PC-3 (cell line): ENCODE measurements at regions not wholly inside any gene's neighbourhood (a gene's known extent, or its start where the extent isn't known, plus 50 kb on each side); places are given as distances from the start of the nearest gene placed in this dataset.

Source experiments
- ATAC-seq: fragments of 200-7000 bp; cut with Tn5 transposase; 2 replicates; pipeline ENCODE4 v1.9.1; 2020; ENCODE audit warnings: mild to moderate bottlenecking, moderate library complexity
- BruUV-seq: library from RNA; stranded (reverse); fragments of 400-500 nt; replicated peaks from 2 replicates; lab custom pipeline; 2021; lab: Mats Ljungman, UMichigan
- CTCF ChIA-PET: fragments of 300-600 bp; sonication (Branson Sonifier 250); formaldehyde crosslinking; loops from one replicate; lab custom pipeline; 2022; ENCODE audit warnings: antibody characterized with exemption; lab: Charles Lee
- POLR2A ChIA-PET: fragments of 300-600 bp; sonication (Branson Sonifier 250); formaldehyde crosslinking; loops from one replicate; lab custom pipeline; 2022; ENCODE audit warnings: antibody characterized with exemption; ENCODE audit not compliant: unreplicated experiment; lab: Charles Lee
- DNase-seq: peaks from one replicate; pipeline ENCODE4 v3.0.0-alpha.2; 2015
- H2AFZ ChIP-seq: fragments of 300-600 bp; sonication (generic); 2 replicates; pipeline ENCODE4 v1.6.0; 2016; ENCODE audit warnings: antibody characterized with exemption, low read length
- H3F3A ChIP-seq: fragments of 300-600 bp; sonication (generic); one replicate; pipeline ENCODE4 v1.6.0; 2017; ENCODE audit warnings: antibody characterized with exemption, low read length, control low read depth, mild to moderate bottlenecking; ENCODE audit not compliant: unreplicated experiment
- H3K27ac ChIP-seq: fragments of 300-600 bp; sonication (generic); 2 replicates; pipeline ENCODE4 v1.5.1; 2016; ENCODE audit warnings: mild to moderate bottlenecking, low read length
- H3K27me3 ChIP-seq: fragments of 300-600 bp; sonication (generic); 2 replicates; pipeline ENCODE4 v1.6.1; 2016; ENCODE audit warnings: low read length, mixed read lengths
- H3K36me3 ChIP-seq: fragments of 300-600 bp; sonication (generic); 2 replicates; pipeline ENCODE4 v1.6.1; 2016; ENCODE audit warnings: low read depth, mixed run types, low read length, mixed read lengths
- H3K4me1 ChIP-seq: fragments of 300-600 bp; sonication (generic); 2 replicates; pipeline ENCODE4 v1.5.1; 2016; ENCODE audit warnings: low read length; ENCODE audit not compliant: insufficient read depth
- H3K4me2 ChIP-seq: fragments of 300-600 bp; sonication (generic); 2 replicates; pipeline ENCODE4 v1.6.0; 2016; ENCODE audit warnings: low read length
- H3K4me3 ChIP-seq: fragments of 300-600 bp; sonication (generic); 2 replicates; pipeline ENCODE4 v1.5.1; 2016; ENCODE audit warnings: mild to moderate bottlenecking, low read length, mixed read lengths
- H3K79me2 ChIP-seq: fragments of 300-600 bp; sonication (generic); 2 replicates; pipeline ENCODE4 v1.6.1; 2017; ENCODE audit warnings: low read length, mixed read lengths
- H3K9ac ChIP-seq: fragments of 300-600 bp; sonication (generic); 2 replicates; pipeline ENCODE4 v1.6.0; 2016; ENCODE audit warnings: mild to moderate bottlenecking, low read length
- H3K9me2 ChIP-seq: fragments of 300-600 bp; sonication (generic); replicated peaks from 2 replicates; pipeline ENCODE4 v1.6.1; 2016; ENCODE audit warnings: mixed run types, low read length, mixed read lengths
- H3K9me3 ChIP-seq: fragments of 300-600 bp; sonication (generic); 2 replicates; pipeline ENCODE4 v1.6.1; 2016; ENCODE audit warnings: low read length, mixed read lengths
- H4K20me1 ChIP-seq: fragments of 300-600 bp; sonication (generic); 2 replicates; pipeline ENCODE4 v1.6.1; 2016; ENCODE audit warnings: low read length, mixed read lengths
- EZH2 ChIP-seq: fragments of 300-600 bp; sonication (generic); IDR thresholded peaks from one replicate; pipeline ENCODE4 v1.6.1; 2017; ENCODE audit warnings: antibody characterized with exemption, mild to moderate bottlenecking, low read length; ENCODE audit not compliant: unreplicated experiment
- EZH2phosphoT487 ChIP-seq: fragments of 300-600 bp; sonication (generic); IDR thresholded peaks from 2 replicates; pipeline ENCODE4 v1.6.1; 2018; ENCODE audit warnings: mild to moderate bottlenecking, antibody characterized with exemption, low read length, borderline replicate concordance
- intact Hi-C: fragments of 100-400 bp; cut with micrococcal nuclease; formaldehyde crosslinking; loops from 2 replicates; pipeline ENCODE4 v1.9.0; 2023
- TF ChIP-seq, protein P1 (sequence below): fragments of 300-600 bp; sonication (generic); conservative IDR thresholded peaks from 2 replicates; pipeline ENCODE4 v1.5.1; 2017; ENCODE audit warnings: antibody characterized with exemption, low read depth, mild to moderate bottlenecking, low read length

DNA sequence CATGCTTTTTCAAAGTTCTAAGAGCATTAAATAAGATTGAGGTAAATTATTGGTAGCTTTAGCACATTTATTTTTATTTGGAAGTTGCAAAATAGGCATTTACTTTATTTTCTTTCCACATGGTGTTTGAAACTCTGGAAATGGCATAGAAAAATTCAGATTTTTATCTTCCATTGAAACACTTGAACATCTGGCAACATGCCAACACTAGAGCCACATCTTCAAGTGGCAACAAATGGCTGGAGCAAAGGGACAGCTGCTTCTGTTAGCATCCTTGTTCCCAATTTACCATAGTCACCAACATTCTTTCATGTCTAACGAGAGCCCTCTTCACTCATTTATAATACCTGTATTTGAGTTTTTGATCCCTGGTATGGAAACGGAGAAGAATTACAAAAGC lies 539.9 kb downstream of the ZNF608 start:
- Histone ChIP-seq H3K79me2 (no peaks in the 10 kb centered on the region), H3F3A (no peaks in the 10 kb centered on the region), H3K9me3 (no peaks in the 10 kb centered on the region), H2AFZ (no peak overlapping the region), H3K27ac (no peak overlapping the region), H3K9ac (no peak overlapping the region), H3K36me3 (no peaks in the 10 kb centered on the region), H3K9me2 (no peaks in the 10 kb centered on the region), H3K4me2 (no peak overlapping the region), H4K20me1 (no peaks in the 10 kb centered on the region), H3K4me3 (no peak overlapping the region), H3K4me1 (no peaks in the 10 kb centered on the region), H3K27me3 (no peaks in the 10 kb centered on the region)
- ATAC-seq, result no peak
- POLR2A ChIA-PET, result no interaction called here
- intact Hi-C loops, result no loop called here
- BruUV-seq, result no TSS peak
- TF ChIP-seq EZH2 (no peak), EZH2phosphoT487 (no peak)
- TF ChIP-seq, protein P1, sequence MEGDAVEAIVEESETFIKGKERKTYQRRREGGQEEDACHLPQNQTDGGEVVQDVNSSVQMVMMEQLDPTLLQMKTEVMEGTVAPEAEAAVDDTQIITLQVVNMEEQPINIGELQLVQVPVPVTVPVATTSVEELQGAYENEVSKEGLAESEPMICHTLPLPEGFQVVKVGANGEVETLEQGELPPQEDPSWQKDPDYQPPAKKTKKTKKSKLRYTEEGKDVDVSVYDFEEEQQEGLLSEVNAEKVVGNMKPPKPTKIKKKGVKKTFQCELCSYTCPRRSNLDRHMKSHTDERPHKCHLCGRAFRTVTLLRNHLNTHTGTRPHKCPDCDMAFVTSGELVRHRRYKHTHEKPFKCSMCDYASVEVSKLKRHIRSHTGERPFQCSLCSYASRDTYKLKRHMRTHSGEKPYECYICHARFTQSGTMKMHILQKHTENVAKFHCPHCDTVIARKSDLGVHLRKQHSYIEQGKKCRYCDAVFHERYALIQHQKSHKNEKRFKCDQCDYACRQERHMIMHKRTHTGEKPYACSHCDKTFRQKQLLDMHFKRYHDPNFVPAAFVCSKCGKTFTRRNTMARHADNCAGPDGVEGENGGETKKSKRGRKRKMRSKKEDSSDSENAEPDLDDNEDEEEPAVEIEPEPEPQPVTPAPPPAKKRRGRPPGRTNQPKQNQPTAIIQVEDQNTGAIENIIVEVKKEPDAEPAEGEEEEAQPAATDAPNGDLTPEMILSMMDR, result no peak
- no peak for DNase-seq
- CTCF ChIA-PET, result no interaction called here

DNA sequence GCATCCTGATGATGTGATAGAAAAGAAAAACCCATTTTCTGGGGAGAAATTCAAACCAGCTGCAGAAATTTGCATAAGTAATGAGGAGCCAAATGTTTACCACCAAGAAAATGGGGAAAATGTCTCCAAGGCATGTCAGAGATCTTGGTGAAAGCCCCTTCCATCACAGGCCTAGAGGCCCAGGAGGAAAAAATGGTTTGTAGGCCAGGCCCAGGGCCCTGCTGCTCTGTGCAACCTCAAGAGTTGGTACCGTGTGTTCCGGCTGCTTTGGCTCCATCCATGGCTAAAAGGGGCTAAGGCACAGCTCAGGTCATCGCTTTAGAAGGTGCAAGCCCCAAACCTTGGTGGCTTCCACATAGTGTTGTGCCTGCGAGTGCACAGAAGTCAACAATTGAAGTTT lies 543.1 kb downstream of the ZNF608 start:
- Histone ChIP-seq H3K4me1 (no peaks in the 10 kb centered on the region), H3K9me2 (no peaks in the 10 kb centered on the region), H3K27me3 (no peaks in the 10 kb centered on the region), H3F3A (no peaks in the 10 kb centered on the region), H3K27ac (no peak overlapping the region), H3K79me2 (no peaks in the 10 kb centered on the region), H2AFZ (no peak overlapping the region), H3K9me3 (no peaks in the 10 kb centered on the region), H3K36me3 (no peaks in the 10 kb centered on the region), H4K20me1 (no peaks in the 10 kb centered on the region), H3K4me2 (no peak overlapping the region), H3K4me3 (no peak overlapping the region), H3K9ac (no peak overlapping the region)
- ATAC-seq (no peak), DNase-seq (no peak)
- ChIA-PET CTCF (no interaction called here), POLR2A (no interaction called here)
- intact Hi-C loops, result no loop called here
- BruUV-seq, result no TSS peak
- no peak for TF ChIP-seq EZH2phosphoT487
- TF ChIP-seq EZH2, result no peak
- TF ChIP-seq, protein P1, result no peak

DNA sequence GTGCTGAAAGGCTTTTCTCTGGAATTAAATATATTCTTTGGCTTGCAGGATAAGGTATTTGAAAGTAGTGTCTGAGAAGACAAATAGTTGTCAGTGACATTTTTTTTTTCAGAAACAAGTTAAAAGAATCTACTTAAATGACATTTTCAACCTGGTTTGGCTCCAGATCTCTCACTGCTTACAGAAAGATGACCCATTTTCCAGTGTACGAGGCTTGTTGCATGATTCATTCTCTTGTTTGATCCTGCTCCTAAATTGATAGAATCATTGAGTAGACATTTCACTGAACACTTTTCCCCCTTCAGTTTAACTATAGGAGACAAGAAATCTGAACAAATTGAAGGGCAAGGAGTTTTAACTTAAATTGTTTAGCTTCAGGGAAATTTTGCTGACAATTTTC lies 546.1 kb downstream of the ZNF608 start:
- ChIA-PET POLR2A (no interaction called here), CTCF (no interaction called here)
- no peaks in the 10 kb centered on the region for H3K27me3 ChIP-seq
- no peaks in the 10 kb centered on the region for H3F3A ChIP-seq
- no peak overlapping the region for H3K4me2 ChIP-seq
- ATAC-seq (no peak; the same call in 1 of the 2 replicates), DNase-seq (peak; percentile 22)
- H4K20me1 ChIP-seq, result no peaks in the 10 kb centered on the region
- no TSS peak for BruUV-seq
- H3K9ac ChIP-seq, result no peak overlapping the region
- H3K36me3 ChIP-seq, result no peaks in the 10 kb centered on the region
- no peaks in the 10 kb centered on the region for H3K4me1 ChIP-seq
- intact Hi-C loops, result no loop called here
- H2AFZ ChIP-seq, result no peak overlapping the region
- no peak overlapping the region for H3K4me3 ChIP-seq
- no peaks in the 10 kb centered on the region for H3K9me2 ChIP-seq
- no peaks in the 10 kb centered on the region for H3K9me3 ChIP-seq
- no peak overlapping the region for H3K27ac ChIP-seq
- H3K79me2 ChIP-seq, result no peaks in the 10 kb centered on the region
- no peak for TF ChIP-seq EZH2
- TF ChIP-seq EZH2phosphoT487, result no peak
- TF ChIP-seq, protein P1, result no peak
